Muscle layer of colon (tissue), 2 donors: ENCODE measurements at regions not wholly inside any gene's neighbourhood (a gene's known extent, or its start where the extent isn't known, plus 50 kb on each side); places are given as distances from the start of the nearest gene placed in this dataset.

Experiments used
- H3K27ac ChIP-seq: one replicate; pipeline ENCODE4 v1.7.0; 2013; ENCODE audit warnings: low read depth, mild to moderate bottlenecking, low read length, moderate library complexity
- H3K27me3 ChIP-seq, 2 donors: one replicate each; pipeline ENCODE4 v1.7.0; 2013; ENCODE audit warnings: low read length in 2 of 2, mild to moderate bottlenecking in 2 of 2; ENCODE audit not compliant: insufficient read depth in 2 of 2, control insufficient read depth in 1 of 2
- H3K36me3 ChIP-seq: one replicate; pipeline ENCODE4 v1.7.0; 2013; ENCODE audit warnings: mild to moderate bottlenecking, low read length; ENCODE audit not compliant: insufficient read depth
- H3K4me1 ChIP-seq: one replicate; pipeline ENCODE4 v1.7.0; 2013; ENCODE audit warnings: mild to moderate bottlenecking, low read length; ENCODE audit not compliant: insufficient read depth
- H3K4me3 ChIP-seq, 2 donors: one replicate each; pipeline ENCODE4 v1.7.0; 2013; ENCODE audit warnings: low read length in 2 of 2, low read depth in 1 of 2, mild to moderate bottlenecking in 1 of 2, moderate library complexity in 1 of 2
- H3K9ac ChIP-seq: one replicate; pipeline ENCODE4 v1.7.0; 2013; ENCODE audit warnings: low read length
- H3K9me3 ChIP-seq: one replicate; pipeline ENCODE4 v1.7.0; 2013; ENCODE audit warnings: mild to moderate bottlenecking, low read length
- donor health status: abdominal sarcoma.
- donor health status: Adenocarcinoma of cecum.

- Histone ChIP-seq H3K27ac (no peak overlapping the region), H3K9ac (no peak overlapping the region), H3K4me3 (no peak overlapping the region), H3K36me3 (no peaks in the 10 kb centered on the region), H3K4me1 (no peaks in the 10 kb centered on the region), H3K27me3 (no peaks in the 10 kb centered on the region), H3K9me3 (no peaks in the 10 kb centered on the region)
These were observed 57.7 kb upstream of the PPP2R2D start for GRCh38 chr10:131843089-131843595.

DNA sequence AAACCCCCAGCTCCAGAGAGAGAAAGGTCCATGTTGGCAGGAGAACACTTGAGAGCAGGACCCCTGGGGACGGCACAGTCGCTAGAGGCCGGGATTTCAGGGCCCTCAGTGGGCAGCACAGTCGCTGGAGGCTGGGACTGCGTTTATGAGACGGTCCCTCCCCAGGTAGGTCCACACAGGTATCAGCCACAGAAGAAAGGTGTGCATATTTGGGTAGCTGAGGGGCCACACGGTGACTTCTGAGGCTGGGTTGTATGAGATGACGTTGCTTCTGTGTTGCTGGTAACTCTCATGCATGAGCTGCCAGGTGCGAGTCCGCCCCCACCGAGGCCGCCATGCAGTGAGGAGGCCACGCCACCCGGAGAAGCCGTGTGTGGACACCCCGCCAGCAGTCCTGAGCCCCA lies 56.9 kb upstream of the PPP2R2D start:
- H3K9ac ChIP-seq: no peak overlapping the region
- H3K9me3 ChIP-seq: no peaks in the 10 kb centered on the region
- H3K27me3 ChIP-seq: no peaks in the 10 kb centered on the region
- H3K36me3 ChIP-seq: no peaks in the 10 kb centered on the region
- H3K27ac ChIP-seq: no peak overlapping the region
- no peak overlapping the region for H3K4me3 ChIP-seq
- no peaks in the 10 kb centered on the region for H3K4me1 ChIP-seq

DNA sequence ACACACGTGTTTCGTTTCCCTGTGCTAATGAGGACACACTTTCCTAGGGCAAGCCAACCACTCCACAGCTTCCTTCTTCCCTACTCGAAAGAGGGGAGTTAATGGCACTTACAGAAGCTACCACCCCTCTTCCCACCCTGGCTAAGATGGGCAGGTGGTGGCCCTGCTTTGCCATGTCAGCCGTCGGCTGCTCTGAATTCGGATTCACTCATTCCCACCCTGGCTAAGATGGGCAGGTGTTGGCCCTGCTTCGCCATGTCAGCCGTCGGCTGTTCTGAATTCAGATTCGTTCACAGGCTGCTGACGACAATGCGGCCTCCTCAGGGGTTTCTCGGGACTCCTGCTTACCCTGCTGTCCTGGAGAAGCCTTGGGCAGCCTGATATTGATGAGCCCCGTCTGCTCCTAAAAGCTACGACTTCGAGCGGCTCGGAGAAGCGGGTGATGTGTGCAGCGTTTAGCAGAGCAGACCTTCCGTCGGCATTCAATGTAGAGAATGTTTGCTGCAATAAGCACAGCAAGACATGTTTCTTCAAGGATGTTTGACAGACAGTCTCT lies 56.2 kb upstream of the PPP2R2D start:
- H3K27ac ChIP-seq: no peak overlapping the region
- no peaks in the 10 kb centered on the region for H3K9me3 ChIP-seq
- no peaks in the 10 kb centered on the region for H3K4me1 ChIP-seq
- no peaks in the 10 kb centered on the region for H3K27me3 ChIP-seq
- no peak overlapping the region for H3K9ac ChIP-seq
- H3K36me3 ChIP-seq: no peaks in the 10 kb centered on the region
- H3K4me3 ChIP-seq: no peak overlapping the region

GRCh38 chr10:131845505-131846239 lies 55.1 kb upstream of the PPP2R2D start:
- H3K27me3 ChIP-seq: no peaks in the 10 kb centered on the region
- no peaks in the 10 kb centered on the region for H3K9me3 ChIP-seq
- no peak overlapping the region for H3K9ac ChIP-seq
- H3K4me1 ChIP-seq: no peaks in the 10 kb centered on the region
- H3K4me3 ChIP-seq: no peak overlapping the region
- no peak overlapping the region for H3K27ac ChIP-seq
- no peaks in the 10 kb centered on the region for H3K36me3 ChIP-seq

DNA sequence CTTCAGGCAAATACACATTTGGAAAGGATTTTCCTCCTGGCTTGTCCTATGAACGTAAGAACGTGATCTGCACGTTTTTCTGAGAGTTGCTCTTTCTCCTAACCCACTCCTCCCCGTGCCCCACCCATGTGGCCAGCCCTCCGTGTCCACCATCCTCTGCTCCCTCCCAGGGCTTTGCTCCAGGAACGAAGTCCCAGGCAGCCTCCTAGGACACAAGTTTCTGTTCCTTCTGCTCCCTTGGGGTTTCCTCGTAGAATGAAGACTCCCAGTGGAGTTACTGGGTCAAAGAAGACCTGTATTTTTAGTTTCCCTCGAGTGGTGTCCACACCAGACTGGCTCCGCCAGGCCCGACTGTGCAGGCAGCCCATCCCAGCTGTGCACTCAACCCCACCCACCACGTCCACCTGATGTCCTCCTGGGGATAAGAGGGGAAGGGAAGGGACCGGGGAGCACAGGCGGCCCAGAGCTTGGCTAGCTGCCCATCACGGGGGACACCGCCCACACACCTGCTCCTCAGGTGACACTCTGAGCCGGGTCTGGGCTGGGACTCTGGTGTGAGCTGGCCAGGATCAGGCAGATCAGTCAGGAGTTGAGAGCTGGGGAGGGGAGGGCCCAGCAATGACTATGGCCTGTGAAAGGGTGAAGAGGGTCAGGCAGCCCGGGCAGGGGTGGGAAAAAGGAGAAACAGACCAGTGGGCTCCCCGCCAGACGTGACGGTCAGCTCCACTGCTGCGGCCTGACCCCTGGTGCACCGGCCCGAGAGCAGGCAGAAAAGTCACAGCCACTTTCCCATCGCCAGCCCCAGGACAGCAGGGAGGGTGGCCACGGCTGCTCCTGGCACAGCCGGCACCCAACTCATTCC lies 54.3 kb upstream of the PPP2R2D start:
- Histone ChIP-seq H3K27me3 (no peaks in the 10 kb centered on the region), H3K4me1 (no peaks in the 10 kb centered on the region), H3K9ac (no peak overlapping the region), H3K36me3 (no peaks in the 10 kb centered on the region), H3K27ac (no peak overlapping the region), H3K4me3 (no peak overlapping the region), H3K9me3 (no peaks in the 10 kb centered on the region)

DNA sequence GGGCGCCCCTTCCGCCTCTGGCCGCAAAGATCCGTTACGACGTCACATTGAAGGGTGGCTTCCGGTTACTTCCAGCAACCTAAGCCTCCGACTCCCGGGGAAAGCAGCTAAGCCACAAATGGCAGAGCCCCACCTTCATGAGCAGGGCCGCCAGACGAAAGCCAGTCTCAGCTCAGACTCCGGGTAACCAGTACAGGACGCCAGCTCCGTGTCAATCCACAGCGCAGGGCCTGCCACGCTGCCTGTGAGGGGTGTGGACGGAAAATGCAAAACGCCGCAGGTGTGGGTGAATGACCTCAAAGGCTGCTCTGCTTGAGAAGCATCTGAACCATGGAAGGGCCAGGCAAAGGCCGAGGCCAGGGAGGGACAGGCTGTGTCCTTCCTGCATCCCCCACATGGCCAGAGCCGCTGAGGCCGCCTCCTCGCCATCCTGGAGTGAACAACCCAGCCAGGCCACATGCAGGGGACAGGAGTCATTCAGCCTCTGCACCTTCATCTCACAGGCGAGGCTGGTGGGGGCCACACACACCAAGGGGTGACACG lies 53.5 kb upstream of the PPP2R2D start:
- Histone ChIP-seq H3K9me3 (no peaks in the 10 kb centered on the region), H3K27ac (no peak overlapping the region), H3K36me3 (no peaks in the 10 kb centered on the region), H3K4me1 (no peaks in the 10 kb centered on the region), H3K27me3 (no peaks in the 10 kb centered on the region), H3K4me3 (no peak overlapping the region), H3K9ac (no peak overlapping the region)

DNA sequence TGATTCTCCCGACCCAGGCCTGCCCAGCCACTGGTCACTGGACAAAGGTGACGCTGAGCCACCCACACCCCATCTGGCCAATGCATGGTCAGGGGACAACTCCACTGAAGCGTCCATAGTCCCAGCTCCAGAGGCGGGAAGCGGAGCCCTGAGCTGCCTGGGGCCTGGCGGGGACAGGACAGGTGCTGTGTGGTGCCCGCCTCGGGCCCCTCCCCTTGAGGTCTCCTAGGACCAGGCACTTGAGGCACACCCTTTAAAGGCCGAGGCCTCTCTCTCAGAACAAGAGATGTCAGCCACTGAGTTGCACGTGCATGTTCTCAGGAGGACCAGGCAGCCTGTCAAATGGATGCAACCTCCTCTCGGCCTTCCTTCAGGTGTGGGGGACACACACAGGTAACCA lies 52.5 kb upstream of the PPP2R2D start:
- H3K9me3 ChIP-seq: no peaks in the 10 kb centered on the region
- H3K27ac ChIP-seq: no peak overlapping the region
- no peaks in the 10 kb centered on the region for H3K27me3 ChIP-seq
- no peaks in the 10 kb centered on the region for H3K36me3 ChIP-seq
- H3K4me3 ChIP-seq: no peak overlapping the region
- H3K4me1 ChIP-seq: no peaks in the 10 kb centered on the region
- no peak overlapping the region for H3K9ac ChIP-seq

- no peaks in the 10 kb centered on the region for H3K4me1 ChIP-seq
- H3K9me3 ChIP-seq: no peaks in the 10 kb centered on the region
- no peaks in the 10 kb centered on the region for H3K36me3 ChIP-seq
- no peaks in the 10 kb centered on the region for H3K27me3 ChIP-seq
- no peak overlapping the region for H3K9ac ChIP-seq
- no peak overlapping the region for H3K4me3 ChIP-seq
- no peak overlapping the region for H3K27ac ChIP-seq
These were observed 51.8 kb upstream of the PPP2R2D start for GRCh38 chr10:131848741-131849590.

DNA sequence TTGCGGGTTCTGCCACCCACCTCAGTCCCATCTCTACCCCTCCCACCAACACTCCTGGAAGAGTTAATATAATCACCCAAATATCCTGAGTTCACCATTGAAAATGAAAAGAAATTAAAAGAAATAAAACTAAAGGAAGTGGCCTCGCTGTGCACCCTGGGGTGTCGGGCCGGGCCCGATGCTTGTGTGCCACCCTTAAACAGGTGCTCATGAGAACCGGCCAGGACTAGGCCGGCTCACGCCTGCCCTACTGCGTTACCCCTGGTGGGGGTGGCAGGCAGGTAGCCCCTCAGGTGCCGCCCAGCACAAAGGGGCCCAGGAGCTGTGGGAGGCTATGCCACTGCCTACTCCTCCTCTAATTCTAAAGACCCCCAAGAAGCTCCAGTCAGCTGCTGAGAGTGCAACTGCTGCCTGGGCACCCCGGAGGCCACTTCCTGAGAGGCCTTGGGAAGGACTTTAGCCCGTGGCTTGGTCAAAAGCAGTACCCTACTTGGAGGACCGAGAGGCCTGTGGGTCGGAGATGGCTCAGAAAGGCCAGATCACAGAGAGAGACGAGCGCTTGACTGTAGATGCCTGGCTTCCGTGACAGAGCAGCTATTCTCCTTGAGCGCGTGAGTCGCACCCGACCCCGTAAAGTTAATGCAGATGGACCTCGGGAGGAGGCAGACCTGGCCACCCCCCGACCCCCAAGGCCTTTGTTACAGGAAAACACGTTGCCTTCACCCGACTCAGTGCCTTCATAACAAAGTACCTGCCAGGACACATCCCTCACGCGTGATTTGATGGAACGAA lies 51.0 kb upstream of the PPP2R2D start:
- no peaks in the 10 kb centered on the region for H3K27me3 ChIP-seq
- H3K9ac ChIP-seq: no peak overlapping the region
- no peaks in the 10 kb centered on the region for H3K9me3 ChIP-seq
- no peaks in the 10 kb centered on the region for H3K4me1 ChIP-seq
- H3K27ac ChIP-seq: no peak overlapping the region
- H3K36me3 ChIP-seq: no peaks in the 10 kb centered on the region
- no peak overlapping the region for H3K4me3 ChIP-seq

DNA sequence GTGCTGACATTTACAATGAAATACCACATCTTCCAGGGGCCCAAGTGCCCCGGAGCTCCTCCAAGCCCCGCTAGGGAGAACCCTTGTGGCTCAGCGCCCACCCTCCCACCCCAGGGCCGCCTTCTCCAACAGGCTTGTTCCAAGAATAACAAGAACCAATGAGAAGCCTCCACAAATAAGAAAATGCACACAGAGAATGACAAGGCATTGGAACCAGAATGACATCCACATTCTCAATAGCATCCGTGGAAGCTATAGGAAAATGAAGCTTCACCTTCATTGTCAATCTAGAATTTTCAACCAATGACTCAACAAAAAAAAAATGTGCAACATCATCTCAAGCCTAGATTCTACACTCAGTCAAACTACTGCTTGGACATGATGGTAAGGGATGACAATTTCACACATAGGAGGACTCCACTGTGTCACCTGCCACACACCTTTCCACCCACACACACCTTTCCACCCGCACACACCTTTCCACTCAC lies 50.4 kb upstream of the PPP2R2D start:
- Histone ChIP-seq H3K27me3 (no peaks in the 10 kb centered on the region), H3K27ac (no peak overlapping the region), H3K9ac (no peak overlapping the region), H3K4me3 (no peak overlapping the region), H3K4me1 (no peaks in the 10 kb centered on the region), H3K9me3 (no peaks in the 10 kb centered on the region), H3K36me3 (no peaks in the 10 kb centered on the region)
